T-cell (primary cell): ENCODE measurements at regions not wholly inside any gene's neighbourhood (a gene's known extent, or its start where the extent isn't known, plus 50 kb on each side); places are given as distances from the start of the nearest gene placed in this dataset.

Experiments
- ATAC-seq, 4 experiments: fragments of 200-7000 bp in 3 of 4; fragments of 150-1000 bp in 1 of 4; cut with Tn5 transposase; replicated peaks in 1 of 4; 1 replicate in 3 of 4; 2 replicates in 1 of 4; pipeline ENCODE4 v1.10.0; 2021; ENCODE audit warnings: moderate library complexity in 3 of 4, mild to moderate bottlenecking in 2 of 4, moderate number of reproducible peaks in 1 of 4
- CTCF ChIA-PET, 2 donors: fragments of 300-600 bp; sonication (Branson Sonifier 250); formaldehyde crosslinking; loops; one replicate each; lab custom pipeline; 2022; ENCODE audit warnings: antibody characterized with exemption in 2 of 2; lab: Charles Lee
- POLR2A ChIA-PET, 2 donors: fragments of 300-600 bp; sonication (Branson Sonifier 250); formaldehyde crosslinking; loops; one replicate each; lab custom pipeline; 2022; ENCODE audit warnings: antibody characterized with exemption in 2 of 2; lab: Charles Lee
- DNase-seq, 35 experiments: peaks; one replicate each; pipeline versions ENCODE4 v3.0.0 to v3.0.0-alpha.2; 2013 to 2023
- H3K27ac ChIP-seq: one replicate; pipeline ENCODE4 v1.5.1; 2013; ENCODE audit warnings: low read length
- H3K27me3 ChIP-seq, 2 experiments: replicated peaks in 1 of 2; 1 replicate in 1 of 2; 2 replicates in 1 of 2; pipeline versions ENCODE4 v1.6.1 to v1.7.0; 2013; ENCODE audit warnings: low read length in 1 of 2, mixed read lengths in 1 of 2; ENCODE audit not compliant: control insufficient read depth in 2 of 2, insufficient read depth in 2 of 2; ENCODE audit errors: extremely low read depth in 1 of 2
- H3K36me3 ChIP-seq, 2 donors: 1 replicate in 1 of 2; 2 replicates in 1 of 2; pipeline versions ENCODE4 v1.6.1 to v1.7.0; 2013; ENCODE audit warnings: low read length in 1 of 2; ENCODE audit not compliant: control insufficient read depth in 2 of 2, insufficient read depth in 1 of 2; ENCODE audit errors: extremely low read depth in 1 of 2
- H3K4me1 ChIP-seq, 2 experiments: 1 replicate in 1 of 2; 2 replicates in 1 of 2; pipeline versions ENCODE4 v1.6.1 to v1.7.0; 2013; ENCODE audit warnings: low read length in 2 of 2, mixed read lengths in 1 of 2; ENCODE audit not compliant: insufficient read depth in 2 of 2, control insufficient read depth in 1 of 2; ENCODE audit errors: extremely low read depth in 1 of 2
- H3K4me3 ChIP-seq, 2 donors: 1 replicate in 1 of 2; 2 replicates in 1 of 2; pipeline versions ENCODE4 v1.5.1 to v1.7.0; 2013; ENCODE audit warnings: mild to moderate bottlenecking in 2 of 2, low read length in 1 of 2, moderate library complexity in 1 of 2; ENCODE audit not compliant: control insufficient read depth in 1 of 2; ENCODE audit errors: extremely low read depth in 1 of 2
- H3K9me3 ChIP-seq: 2 replicates; pipeline ENCODE4 v1.7.0; 2013
- H3K27ac Mint-ChIP-seq, 2 donors: one replicate each; pipeline ENCODE4 v1.8.0; 2020 to 2021; ENCODE audit warnings: mild to moderate bottlenecking in 2 of 2, mixed read lengths in 2 of 2
- H3K27me3 Mint-ChIP-seq, 2 donors: one replicate each; pipeline ENCODE4 v1.8.0; 2021 to 2022; ENCODE audit warnings: mixed read lengths in 2 of 2
- H3K36me3 Mint-ChIP-seq: one replicate; pipeline ENCODE4 v1.8.0; 2021; ENCODE audit warnings: mixed read lengths
- H3K4me1 Mint-ChIP-seq, 3 donors: one replicate each; pipeline ENCODE4 v1.8.0; 2020 to 2022; ENCODE audit warnings: mixed read lengths in 3 of 3, mild to moderate bottlenecking in 1 of 3
- H3K4me3 Mint-ChIP-seq, 3 donors: one replicate each; pipeline ENCODE4 v1.8.0; 2020 to 2022; ENCODE audit warnings: mild to moderate bottlenecking in 3 of 3, mixed read lengths in 3 of 3, moderate library complexity in 3 of 3
- H3K9me3 Mint-ChIP-seq, 3 donors: one replicate each; pipeline ENCODE4 v1.8.0; 2020 to 2022; ENCODE audit warnings: mixed read lengths in 3 of 3
- WGBS: methylation state at CpG from one replicate; pipeline ENCODE4 v1.1.5; 2013; ENCODE audit warnings: missing lambda C conversion rate; ENCODE audit not compliant: insufficient coverage; 5-methylcytosine and 5-hydroxymethylcytosine counted together

DNA sequence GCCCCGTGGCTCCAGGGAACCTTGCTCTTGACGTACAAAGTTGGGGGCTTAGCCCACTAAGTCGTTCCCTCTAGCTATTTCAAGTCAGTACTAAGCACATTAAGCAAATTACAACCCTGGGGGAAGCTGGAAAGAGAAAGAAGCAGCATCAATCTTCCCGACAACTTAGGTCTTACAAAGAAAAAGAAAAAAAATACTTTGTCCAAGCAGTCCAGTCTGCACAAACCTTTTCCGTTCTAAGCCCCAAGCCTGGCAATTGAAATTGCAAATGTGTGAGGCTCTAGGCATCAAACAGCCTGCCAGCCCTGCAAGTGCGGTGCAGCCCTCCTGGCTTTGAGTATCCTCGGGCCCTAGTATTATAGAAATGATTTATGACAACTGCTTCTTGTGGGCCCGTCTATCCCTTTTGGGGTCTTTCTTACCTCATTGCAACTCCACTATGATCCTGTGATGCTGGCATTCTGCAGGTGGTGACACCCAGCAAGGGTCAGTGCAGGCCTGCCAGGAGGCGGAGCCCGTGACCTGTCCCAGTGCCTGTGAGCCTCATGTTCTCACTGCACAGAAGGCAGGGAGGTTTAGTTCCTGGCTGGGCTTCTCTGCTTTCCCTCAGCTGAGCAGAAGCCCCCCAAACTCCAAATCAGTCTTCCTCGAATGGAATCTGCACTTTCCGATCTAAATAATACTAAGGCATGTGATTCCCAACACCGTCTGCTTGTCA lies 232.3 kb upstream of the IRX2 start:
- CTCF ChIA-PET: no interaction called here

DNA sequence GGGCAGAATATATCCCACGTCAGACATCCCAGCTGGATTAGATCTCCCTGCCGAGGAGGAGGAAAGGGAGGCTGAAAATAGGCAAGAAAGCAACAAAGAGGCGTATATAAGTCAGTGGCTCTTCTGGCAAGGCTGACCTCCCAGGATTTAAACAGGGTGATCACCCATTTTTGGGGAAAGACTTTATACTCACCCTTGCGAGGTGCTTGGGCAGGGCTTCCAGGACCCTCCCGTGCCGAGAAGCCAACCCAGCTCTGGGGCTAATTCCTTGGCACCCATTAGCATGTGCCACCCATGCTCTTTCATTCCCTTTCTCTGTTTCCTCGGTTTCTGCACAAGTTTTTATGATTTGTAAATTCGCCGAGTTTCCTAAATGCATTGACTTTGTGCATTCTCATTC lies 230.2 kb upstream of the IRX2 start:
- Mint-ChIP-seq H3K4me1 (no peaks in the 10 kb centered on the region), H3K27me3 (no peaks in the 10 kb centered on the region), H3K36me3 (no peaks in the 10 kb centered on the region), H3K4me3 (no peak overlapping the region), H3K9me3 (peaks cover 5 to 18% (median 16%) of the 10 kb centered on the region in 3 donors), H3K27ac (no peak overlapping the region)
- DNase-seq (no peak), ATAC-seq (no peak)
- Histone ChIP-seq H3K9me3 (no peaks in the 10 kb centered on the region), H3K36me3 (no peaks in the 10 kb centered on the region), H3K4me3 (no peak overlapping the region), H3K27me3 (peaks cover 0 to 5% of the 10 kb centered on the region in 2 experiments), H3K4me1 (no peaks in the 10 kb centered on the region), H3K27ac (no peak overlapping the region)
- CTCF ChIA-PET: no interaction called here
- WGBS: 86% methylated on average over 5 of the region's 9 CpGs
- POLR2A ChIA-PET: no interaction called here

More for the DNA sequence above, 232.3 kb upstream of the IRX2 start:
- H3K27me3 Mint-ChIP-seq: no peaks in the 10 kb centered on the region
- POLR2A ChIA-PET: no interaction called here
- no peak overlapping the region for H3K4me3 Mint-ChIP-seq
- peaks cover 6 to 14% (median 10%) of the 10 kb centered on the region in 3 donors for H3K9me3 Mint-ChIP-seq
- no peaks in the 10 kb centered on the region for H3K36me3 Mint-ChIP-seq
- H3K4me1 ChIP-seq: no peaks in the 10 kb centered on the region
- H3K27me3 ChIP-seq: peaks cover 0 to 5% of the 10 kb centered on the region in 2 experiments
- DNase-seq (no peak), ATAC-seq (no peak)
- no peaks in the 10 kb centered on the region for H3K4me1 Mint-ChIP-seq
- H3K9me3 ChIP-seq: no peaks in the 10 kb centered on the region
- no peak overlapping the region for H3K27ac Mint-ChIP-seq
- no peak overlapping the region for H3K27ac ChIP-seq
- H3K36me3 ChIP-seq: no peaks in the 10 kb centered on the region
- no peak overlapping the region for H3K4me3 ChIP-seq
- WGBS: 77% methylated on average over 8 of the region's 13 CpGs

DNA sequence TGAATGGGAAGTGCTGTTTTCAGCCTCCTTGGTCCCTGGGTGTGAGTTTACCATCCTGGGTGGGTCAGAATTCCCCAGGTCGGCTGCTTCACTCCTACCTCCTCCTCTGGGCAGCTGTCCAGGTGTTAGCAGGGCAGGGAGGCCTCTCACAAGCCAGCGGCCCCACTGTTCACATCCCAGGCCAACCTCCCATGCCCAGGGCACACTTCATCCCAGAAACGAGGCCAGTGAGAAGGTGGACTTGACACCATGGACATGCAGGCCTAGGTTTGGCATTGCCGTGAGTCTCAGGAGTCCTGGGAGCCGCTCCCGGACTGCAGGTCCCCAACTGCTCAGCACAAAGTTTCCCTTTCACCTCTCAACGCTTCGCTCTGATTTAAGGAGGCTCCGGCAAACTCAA lies 229.6 kb upstream of the IRX2 start:
- no peak overlapping the region for H3K27ac Mint-ChIP-seq

DNA sequence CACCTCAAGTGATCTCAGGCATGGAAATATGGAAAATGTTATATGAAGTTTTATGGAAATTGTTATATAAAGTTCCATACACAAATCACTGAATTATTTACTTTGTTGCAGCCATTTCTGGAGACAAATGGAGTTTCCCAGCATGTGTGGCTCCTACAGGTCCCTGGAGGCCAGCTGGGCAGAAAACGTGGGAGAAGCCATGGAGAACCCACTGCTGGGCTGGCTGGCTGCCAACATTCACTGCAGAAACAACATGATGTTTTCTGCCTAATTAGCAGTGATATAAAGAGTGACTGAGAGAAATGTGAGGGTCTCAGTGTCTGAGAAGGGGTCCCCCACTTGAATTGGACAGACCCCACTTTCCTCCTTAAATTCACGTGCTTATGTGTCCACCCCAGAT lies 208.8 kb upstream of the IRX2 start:
- POLR2A ChIA-PET: no interaction called here
- Histone ChIP-seq H3K27me3 (no peaks in the 10 kb centered on the region), H3K4me3 (no peak overlapping the region), H3K9me3 (no peaks in the 10 kb centered on the region), H3K4me1 (no peaks in the 10 kb centered on the region), H3K27ac (no peak overlapping the region), H3K36me3 (no peaks in the 10 kb centered on the region)
- no peak for DNase-seq
- Mint-ChIP-seq H3K27ac (no peak overlapping the region), H3K36me3 (no peaks in the 10 kb centered on the region), H3K4me1 (no peaks in the 10 kb centered on the region), H3K27me3 (no peaks in the 10 kb centered on the region), H3K9me3 (peaks cover 1 to 33% (median 17%) of the 10 kb centered on the region in 3 donors), H3K4me3 (no peak overlapping the region)
- WGBS: 11% methylated on average over 1 of the region's 2 CpGs
- CTCF ChIA-PET: no interaction called here
- no peak for ATAC-seq

More for the DNA sequence above, 229.6 kb upstream of the IRX2 start:
- no peak overlapping the region for H3K4me3 Mint-ChIP-seq
- no peak for DNase-seq
- 40% methylated on average over 2 of the region's 9 CpGs for WGBS
- H3K27me3 ChIP-seq: peaks cover 0 to 5% of the 10 kb centered on the region in 2 experiments
- H3K4me3 ChIP-seq: no peak overlapping the region
- no peaks in the 10 kb centered on the region for H3K36me3 ChIP-seq
- POLR2A ChIA-PET: no interaction called here
- no peaks in the 10 kb centered on the region for H3K27me3 Mint-ChIP-seq
- no peaks in the 10 kb centered on the region for H3K36me3 Mint-ChIP-seq
- no peaks in the 10 kb centered on the region for H3K9me3 ChIP-seq
- H3K9me3 Mint-ChIP-seq: peaks cover 9 to 23% (median 19%) of the 10 kb centered on the region in 3 donors
- no peaks in the 10 kb centered on the region for H3K4me1 ChIP-seq
- no peaks in the 10 kb centered on the region for H3K4me1 Mint-ChIP-seq
- no peak for ATAC-seq
- H3K27ac ChIP-seq: no peak overlapping the region
- CTCF ChIA-PET: no interaction called here

DNA sequence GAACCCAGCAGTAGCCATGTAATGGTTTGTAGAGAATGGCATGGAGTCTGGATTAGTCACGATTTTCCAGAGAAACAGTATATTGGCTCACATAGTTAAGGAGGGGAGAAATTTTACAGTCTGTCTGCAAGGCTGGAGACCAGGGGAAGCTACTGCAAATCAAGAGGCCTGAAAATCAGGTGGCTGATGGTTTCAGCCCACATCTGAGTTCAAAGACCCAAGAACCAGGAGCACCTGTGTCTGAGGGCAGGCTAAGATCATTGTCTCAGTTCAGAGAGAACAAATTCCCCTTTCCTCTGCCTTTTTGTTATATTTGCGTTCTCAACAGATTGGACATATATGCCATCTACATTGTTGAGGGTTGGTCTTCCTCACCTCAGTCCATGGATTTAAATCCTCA lies 207.5 kb upstream of the IRX2 start:
- Histone ChIP-seq H3K4me3 (no peak overlapping the region), H3K36me3 (no peaks in the 10 kb centered on the region), H3K9me3 (no peaks in the 10 kb centered on the region), H3K27ac (no peak overlapping the region), H3K27me3 (no peaks in the 10 kb centered on the region), H3K4me1 (no peaks in the 10 kb centered on the region)
- 36% methylated on average over 1 of the region's 2 CpGs for WGBS
- Mint-ChIP-seq H3K9me3 (peaks cover 4 to 25% (median 14%) of the 10 kb centered on the region in 3 donors), H3K36me3 (no peaks in the 10 kb centered on the region), H3K4me3 (no peak overlapping the region), H3K4me1 (no peaks in the 10 kb centered on the region), H3K27me3 (no peaks in the 10 kb centered on the region), H3K27ac (no peak overlapping the region)
- ChIA-PET CTCF (no interaction called here), POLR2A (no interaction called here)
- ATAC-seq (no peak), DNase-seq (no peak)

DNA sequence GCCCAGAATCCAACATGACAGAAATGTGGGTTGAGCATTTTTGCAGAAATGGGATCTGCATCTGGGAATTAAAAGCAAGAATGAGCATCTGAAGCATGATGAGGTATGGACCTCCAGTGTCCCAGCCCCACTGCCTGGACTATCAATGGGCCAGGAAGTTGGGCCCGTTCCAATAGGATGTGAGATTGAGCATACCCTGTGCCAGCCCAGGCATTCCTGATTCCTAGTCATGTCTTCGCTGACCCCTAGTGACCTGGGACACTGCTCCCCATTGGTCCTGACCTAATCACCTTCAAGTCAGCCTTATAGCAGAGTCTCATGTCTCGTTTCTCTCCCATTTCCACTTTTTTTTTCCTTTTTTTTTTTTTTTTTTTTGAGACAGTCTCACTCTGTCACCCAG lies 197.4 kb upstream of the IRX2 start:
- 74% methylated on average over 3 of the region's 3 CpGs for WGBS
- POLR2A ChIA-PET: no interaction called here
- no peaks in the 10 kb centered on the region for H3K27me3 ChIP-seq
- no peaks in the 10 kb centered on the region for H3K4me1 Mint-ChIP-seq
- no peak overlapping the region for H3K4me3 ChIP-seq
- no peak for DNase-seq
- H3K36me3 ChIP-seq: no peaks in the 10 kb centered on the region
- H3K27me3 Mint-ChIP-seq: no peaks in the 10 kb centered on the region
- H3K27ac Mint-ChIP-seq: no peak overlapping the region
- H3K4me1 ChIP-seq: no peaks in the 10 kb centered on the region
- no peak for ATAC-seq
- peaks cover 3 to 28% (median 7%) of the 10 kb centered on the region in 3 donors for H3K9me3 Mint-ChIP-seq
- H3K4me3 Mint-ChIP-seq: no peak overlapping the region
- H3K9me3 ChIP-seq: no peaks in the 10 kb centered on the region
- no peaks in the 10 kb centered on the region for H3K36me3 Mint-ChIP-seq
- H3K27ac ChIP-seq: no peak overlapping the region
- CTCF ChIA-PET: no interaction called here
